GM18526 (cell line): ENCODE measurements at regions not wholly inside any gene's neighbourhood (a gene's known extent, or its start where the extent isn't known, plus 50 kb on each side); places are given as distances from the start of the nearest gene placed in this dataset.

Experiments
- POLR2A ChIP-seq: IDR thresholded peaks from 3 replicates; pipeline ENCODE4 v1.6.1; 2011; ENCODE audit not compliant: insufficient read length; ENCODE audit errors: extremely low read depth

DNA sequence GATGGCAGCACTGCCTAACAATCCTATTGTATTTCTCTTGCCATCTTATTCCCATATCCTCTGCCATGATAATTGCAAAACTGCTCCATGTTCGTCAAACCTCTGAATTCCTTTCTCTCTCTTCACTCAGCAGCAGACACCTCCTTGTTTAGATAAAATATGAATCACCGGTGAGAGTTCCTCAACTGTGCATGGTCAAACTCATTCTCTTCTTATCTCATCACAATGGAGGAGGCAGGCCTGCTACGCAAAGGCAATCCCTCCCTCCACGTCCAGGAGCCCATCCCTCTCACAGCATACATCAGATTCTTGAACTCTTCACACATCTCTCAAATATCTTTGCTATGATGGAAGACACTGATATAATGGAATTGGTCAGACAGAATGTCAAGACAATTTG lies 90.1 kb upstream of the DAAM1 start:
- TF ChIP-seq POLR2A: no peak

DNA sequence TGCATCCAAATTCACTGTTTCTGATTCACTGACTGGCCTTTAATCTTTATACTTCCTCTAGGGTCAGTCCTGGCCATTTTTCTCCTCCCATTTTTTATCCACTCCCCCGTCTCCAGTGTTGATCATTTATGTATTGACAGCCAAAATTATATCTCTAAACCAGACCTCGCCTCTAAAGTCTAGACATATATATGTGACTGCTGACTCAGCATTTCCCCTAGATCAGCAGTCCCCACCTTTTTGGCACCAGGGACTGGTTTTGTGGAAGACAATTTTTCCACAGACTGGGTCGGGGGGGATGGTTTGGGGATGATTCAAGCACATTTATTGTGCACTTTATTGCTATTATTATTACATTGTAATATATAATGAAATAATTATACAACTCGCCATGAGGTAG lies 88.3 kb upstream of the DAAM1 start:
- TF ChIP-seq POLR2A: no peak

DNA sequence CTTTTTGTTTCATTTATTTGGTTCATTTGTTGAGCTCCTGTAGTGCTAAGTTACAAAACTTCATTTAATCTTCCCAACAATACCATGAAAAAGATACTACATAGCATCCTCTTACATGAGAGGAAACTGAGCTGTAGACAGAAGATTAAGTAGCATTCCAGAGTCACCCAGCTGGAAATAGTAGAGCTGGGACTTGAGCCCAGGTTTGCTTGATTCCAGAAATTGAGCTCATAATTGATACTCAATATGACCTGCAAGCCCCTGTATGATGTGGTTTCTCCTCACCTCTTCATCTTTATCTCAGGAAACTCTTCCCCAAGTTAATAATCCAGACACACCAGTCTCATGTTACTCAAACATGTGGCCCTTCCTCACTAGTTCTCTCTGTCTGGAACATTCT lies 87.0 kb upstream of the DAAM1 start:
- no peak for TF ChIP-seq POLR2A

DNA sequence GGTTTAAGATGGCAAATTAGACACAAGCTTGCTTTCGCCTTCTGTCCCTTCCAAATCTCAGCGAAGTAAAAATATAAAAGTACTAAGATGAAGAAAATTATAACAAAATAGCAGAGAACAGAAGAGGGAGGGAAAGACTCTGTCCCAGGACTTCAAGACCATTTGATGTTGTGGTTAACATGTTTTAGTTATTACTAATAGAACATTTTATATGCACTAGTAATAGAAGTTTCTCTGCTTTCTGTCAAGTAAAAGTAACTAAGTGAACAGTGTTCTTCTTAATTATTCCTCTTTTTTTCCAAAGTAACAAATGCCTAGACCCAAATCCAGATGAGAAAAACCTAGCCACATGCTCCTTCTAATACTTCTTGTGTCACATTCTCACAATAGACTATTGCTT lies 85.1 kb upstream of the DAAM1 start:
- TF ChIP-seq POLR2A: no peak

DNA sequence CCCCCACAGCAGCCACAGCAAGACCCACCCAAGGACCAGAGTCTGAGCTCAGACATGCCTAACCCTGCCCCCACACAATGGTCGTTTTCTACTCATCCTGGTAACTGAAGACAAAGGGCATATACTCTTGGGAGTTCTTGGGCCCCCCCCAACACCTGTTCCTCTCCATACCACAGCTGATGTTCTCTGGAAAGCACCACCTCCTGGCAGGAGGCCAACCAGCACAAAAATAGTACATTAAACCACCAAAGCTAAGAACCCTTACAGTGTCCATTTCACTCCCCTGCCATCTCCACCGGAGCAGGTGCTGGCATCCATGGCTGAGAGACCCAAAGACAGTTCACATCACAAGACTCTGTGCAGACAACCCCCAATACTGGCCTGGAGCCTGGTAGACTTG lies 80.6 kb upstream of the DAAM1 start:
- TF ChIP-seq POLR2A: no peak

DNA sequence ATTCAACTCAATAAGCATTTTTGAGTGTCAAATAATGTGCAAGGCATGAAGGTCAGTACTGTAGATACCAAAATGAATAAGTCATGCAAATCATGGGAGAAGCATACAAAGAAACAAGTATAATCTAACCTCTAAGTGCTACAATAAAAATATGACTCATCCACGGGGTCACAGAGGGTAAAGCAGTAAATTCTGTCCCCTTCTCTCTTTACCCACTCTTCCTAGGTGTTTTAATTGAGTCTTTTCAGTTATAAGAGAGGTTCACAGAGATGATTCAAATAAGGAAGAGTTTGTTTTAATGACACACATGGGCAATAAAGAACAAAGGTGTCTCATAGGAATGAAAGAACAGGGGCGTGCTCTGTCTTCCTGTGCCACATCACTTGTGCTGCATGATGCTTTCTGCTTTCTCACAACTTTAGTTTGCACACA lies 71.5 kb upstream of the DAAM1 start:
- TF ChIP-seq POLR2A: no peak

DNA sequence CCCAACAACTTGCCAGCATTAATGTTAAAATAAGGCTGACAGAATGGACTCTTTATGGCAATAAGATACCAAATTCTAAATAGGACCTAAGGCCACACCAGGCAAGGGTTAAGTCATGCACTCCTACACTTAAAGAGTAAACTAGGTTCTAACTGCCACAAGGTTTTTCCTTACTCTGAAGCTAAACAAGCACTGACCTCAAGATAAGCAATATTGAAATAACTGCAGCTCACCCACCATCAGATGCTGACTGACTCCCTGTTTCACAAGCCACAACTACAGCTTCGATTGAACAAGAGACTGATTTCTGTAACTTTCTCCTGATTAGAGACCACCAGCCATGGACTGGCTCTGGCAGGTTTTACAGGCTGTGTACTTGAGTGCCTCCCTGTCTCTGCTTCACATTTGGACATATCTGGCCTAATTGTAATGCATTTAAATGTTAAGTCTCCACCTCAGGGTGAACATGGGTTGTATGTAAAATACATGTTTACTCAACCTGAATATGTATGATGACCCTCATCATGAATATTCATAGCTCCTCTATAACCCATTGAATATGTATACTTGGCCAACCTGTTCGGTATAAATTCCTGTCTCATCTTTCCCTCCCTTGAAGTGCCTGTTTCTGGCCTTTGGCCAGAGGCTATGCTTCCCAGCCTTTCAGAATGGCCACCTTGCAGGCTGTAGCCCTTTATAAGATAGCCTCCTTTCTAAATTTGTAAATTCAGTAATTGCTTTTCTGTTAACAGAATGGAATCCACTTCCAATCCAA lies 70.5 kb upstream of the DAAM1 start:
- no peak for TF ChIP-seq POLR2A

DNA sequence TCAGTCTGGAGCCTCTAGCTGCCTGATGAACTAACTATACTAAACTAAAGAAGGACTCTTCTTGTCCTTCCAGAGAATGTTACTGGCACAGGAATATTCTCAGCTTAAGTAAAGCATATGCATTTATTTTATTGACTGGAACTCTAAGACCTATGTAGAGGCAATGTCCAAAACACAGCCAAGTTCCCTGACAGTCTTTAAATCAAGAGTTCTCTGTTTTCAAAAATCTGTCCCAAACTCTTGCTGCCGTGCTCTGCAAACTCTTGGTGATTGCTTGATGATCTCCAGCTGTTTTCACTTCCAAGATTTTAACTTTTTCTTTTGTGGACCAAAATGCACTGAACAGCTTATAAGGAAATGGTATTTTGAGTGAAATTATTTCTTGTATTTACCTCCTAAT lies 67.5 kb upstream of the DAAM1 start:
- no peak for TF ChIP-seq POLR2A

DNA sequence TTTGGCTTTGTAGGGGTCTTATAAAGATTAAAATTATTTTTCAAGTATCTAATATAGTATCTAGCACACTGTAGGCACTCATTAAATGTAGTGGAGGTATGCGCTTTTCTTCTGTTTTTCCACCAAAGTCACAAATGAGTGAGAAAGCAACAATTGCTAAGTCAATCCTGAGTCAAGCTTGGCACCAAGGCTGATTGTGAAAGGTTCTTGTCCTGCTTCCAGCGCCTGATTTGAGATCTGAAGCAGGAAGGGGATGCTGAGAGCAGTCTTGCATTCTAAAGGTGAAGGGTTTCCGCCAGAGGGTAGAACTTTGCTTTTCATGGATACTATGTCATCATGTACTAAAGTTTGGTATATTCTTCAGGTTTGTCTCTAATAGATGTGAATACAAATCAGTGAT lies 64.9 kb upstream of the DAAM1 start:
- no peak for TF ChIP-seq POLR2A

DNA sequence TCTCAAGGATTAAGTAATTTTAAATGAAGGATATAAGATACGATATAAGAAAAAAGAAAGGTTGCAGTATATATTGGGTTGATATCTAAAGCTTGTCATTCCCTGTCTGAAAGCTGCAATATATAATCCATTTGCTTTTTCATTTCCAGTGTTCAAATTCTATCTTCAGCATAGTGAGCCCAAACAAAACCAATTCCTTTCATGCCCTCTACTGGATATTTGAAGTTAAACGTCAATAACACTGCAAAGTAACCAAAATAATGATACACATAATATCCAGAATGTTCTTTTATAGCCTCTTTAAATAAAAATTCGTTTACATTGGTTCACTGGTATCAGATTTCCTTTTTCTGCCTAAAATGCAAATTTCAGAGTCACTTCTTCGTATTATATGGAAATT lies 64.5 kb upstream of the DAAM1 start:
- TF ChIP-seq POLR2A: no peak

DNA sequence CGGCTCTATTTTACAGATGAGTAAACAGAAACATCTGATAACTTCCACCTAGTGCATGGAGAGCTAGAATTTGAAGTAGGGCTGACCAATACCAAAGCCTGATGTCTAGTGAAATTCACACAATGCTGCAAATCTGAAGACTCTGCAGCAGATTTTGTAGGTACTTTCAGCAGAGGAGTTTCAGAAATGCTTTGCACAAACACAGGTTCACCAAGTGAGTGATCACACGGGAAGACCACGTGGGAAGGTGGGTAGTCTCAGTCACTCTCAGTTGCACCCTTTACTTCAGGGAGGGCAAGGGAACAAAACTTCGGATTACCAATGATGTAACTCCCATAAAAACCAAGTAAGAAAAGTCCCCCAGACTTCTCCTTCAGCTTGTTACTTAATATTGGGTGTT lies 63.3 kb upstream of the DAAM1 start:
- no peak for TF ChIP-seq POLR2A

DNA sequence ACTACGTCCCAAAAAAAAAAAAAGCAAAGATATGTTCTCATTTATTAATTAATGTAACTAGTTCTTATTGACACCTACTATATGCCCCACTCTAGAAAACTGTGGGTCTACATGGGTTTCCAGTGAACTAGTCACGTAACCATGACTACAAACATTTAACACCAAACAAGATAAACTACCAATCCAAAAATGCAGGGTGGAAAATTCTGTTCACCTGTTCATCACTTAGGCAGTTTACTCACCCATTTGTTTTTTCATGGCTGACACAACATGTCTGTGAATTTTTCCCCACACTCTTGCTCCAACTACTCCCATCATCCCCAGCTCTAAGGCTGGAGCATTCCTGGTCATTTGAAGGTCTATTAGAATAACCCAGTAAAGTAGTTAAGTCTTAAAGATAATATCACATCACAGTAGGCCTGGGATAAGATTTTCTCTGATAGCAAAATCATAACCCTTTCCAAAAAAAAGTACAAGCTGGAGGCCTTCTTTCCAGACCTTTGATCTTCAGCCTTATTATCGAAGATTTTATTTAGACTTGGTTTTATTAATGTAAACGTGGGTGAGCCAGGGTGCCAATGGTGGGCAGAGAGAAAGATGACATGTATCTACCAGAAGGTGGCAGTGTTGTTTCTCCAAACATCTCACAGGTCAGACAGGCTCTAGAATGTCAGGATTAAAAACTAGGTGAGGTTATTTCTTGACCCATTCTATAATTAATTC lies 61.6 kb upstream of the DAAM1 start:
- TF ChIP-seq POLR2A: no peak

DNA sequence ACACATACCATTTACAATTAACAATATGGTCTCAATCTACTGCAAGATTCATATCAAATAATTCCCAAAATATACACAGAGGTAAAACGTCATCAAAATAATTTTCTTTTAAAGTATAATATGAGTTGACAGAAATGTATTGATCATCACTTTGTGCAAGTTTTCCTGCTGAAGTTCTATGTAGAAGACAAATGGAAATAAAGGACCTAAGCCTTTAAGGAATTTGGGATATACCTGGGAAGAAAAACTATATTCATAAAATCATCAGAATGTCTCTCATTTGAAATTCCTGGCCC lies 61.1 kb upstream of the DAAM1 start:
- no peak for TF ChIP-seq POLR2A

DNA sequence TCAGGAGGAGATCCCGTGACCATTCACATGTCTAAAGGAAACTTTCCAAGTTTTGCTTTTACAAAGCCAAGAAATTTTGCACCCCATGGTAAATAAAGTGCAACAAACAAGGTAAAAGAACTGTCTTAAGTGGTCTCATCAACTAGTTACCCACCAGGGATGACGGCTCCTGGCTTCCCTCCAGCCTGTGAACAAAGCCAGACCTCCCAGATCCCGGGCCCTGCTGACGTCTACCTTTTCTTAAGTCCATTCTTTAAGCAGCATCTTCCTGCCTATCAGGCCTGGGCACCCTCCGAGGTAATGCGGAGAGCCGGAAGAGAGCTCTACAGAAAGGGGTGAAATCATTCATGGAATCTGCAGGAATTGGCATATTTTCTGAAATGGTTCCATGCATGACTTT lies 58.0 kb upstream of the DAAM1 start:
- TF ChIP-seq POLR2A: no peak

DNA sequence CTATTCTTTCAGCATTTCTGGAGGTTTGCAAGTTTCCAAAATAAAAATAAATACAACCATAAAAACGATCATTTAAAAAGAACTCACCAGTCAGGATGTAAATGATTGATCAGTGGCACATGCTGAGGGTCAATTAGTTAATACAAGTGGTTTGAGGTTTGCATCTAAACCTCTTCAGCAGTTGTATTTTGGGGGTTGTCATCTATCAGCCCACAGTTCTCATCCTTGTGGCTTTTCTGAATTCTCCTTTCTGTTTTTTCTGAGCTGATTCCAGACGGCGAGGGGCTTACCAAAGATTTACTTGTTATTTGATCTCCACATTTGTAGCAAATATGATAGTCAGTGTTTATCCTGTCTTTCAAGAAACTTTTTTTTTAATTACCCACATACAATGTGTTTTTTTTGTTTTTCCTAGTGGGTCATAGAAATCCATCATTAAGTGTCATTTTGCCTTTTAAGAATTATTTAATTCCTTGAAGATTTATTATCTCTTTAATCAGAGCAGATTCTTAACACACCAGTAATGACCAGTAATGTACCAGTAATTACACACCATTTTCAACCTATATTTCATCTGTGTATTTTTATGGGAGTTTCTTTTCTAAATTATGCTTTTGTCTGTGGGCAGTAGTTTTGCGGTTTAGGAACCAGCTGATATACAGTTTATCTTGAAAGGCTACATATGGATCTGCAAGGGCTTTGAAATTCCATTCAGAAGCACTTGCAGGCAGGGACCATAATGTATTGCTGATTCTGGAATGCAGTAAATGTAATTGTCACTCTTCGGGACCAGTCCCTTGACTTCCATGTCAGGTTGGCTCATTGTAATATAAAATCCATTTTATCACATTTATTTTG lies 56.3 kb upstream of the DAAM1 start:
- no peak for TF ChIP-seq POLR2A
